Inferior parietal cortex (tissue), 1 donor: ENCODE measurements at regions not wholly inside any gene's neighbourhood (a gene's known extent, or its start where the extent isn't known, plus 50 kb on each side); places are given as distances from the start of the nearest gene placed in this dataset.

ENCODE experiments used
- DNase-seq: peaks from one replicate; pipeline ENCODE4 v3.0.0-alpha.2; 2016; ENCODE audit errors: extremely low spot score

DNA sequence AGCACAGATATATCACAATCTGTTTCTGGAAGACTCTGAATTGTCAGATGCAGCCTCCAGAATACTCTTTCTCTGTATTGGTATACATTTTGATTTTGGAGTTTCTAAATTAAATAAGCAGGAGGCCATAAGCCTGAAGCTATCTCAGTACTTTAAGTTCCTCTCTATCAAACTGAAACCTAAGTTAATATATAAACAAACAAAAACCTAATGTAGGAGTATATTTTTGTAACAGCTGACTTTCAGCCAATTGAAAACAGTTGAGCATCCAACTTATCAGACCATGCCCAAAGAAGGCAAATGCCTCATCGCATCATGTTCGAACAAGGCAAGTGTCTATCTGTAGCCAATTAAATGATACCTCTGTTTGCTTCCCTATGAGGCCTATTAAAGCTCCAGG is 1054.4 kb downstream of the AMY1C start:
- no peak for DNase-seq

DNA sequence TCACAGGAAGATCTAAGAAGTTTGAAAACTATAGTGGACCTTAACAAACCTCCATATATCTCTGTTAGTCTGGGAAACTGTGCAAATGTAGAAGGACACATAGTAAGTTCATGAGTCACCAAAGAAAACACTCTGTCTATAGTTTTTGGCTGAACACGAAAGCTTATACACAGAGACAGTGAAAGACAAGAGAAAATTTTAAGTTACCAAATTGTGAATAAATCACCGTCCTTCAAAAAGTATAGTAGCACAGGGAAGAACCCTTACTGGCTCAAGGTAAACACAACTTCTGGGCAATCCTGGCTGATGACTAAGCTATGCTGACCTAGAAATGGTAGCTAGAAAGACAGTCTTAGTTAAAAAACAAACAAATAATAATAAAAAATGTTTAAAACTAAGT is 1057.9 kb downstream of the AMY1C start:
- no peak for DNase-seq

DNA sequence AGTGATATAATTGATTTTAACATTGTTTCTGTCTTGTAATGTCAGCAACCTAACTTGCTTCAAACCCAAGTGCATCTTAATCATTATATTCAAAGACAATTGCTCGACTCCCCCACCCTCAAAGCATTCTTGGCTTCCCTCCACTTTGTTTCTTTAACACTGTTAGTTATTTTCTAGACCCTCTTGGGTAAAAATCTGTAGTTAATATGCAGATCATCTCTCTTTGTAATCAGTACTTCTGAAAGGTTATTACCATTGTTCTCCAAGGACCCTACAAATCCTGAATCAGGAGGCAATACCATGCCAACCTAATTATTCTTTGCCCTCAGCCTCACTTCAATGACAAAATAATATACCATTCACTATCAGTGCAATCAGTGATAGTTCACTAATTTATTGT is 1075.7 kb downstream of the AMY1C start:
- DNase-seq = no peak

DNA sequence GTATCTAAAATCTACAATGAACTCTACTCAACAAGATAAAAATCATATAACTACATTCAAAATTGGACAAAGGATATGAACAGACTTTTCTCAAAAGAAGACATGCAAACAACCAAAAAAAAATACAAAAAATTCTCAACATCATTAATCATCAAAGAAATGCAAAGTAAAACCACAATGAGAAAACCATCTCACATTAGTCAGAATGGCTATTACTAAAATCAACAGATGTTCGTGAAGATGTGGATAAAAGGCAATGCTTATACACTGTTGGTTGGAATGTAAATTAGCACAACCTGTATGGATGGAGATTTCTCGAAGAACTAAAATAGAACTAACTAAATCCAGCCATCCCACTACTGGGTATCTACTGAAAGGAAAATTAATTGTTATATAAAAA is 1080.8 kb downstream of the AMY1C start:
- no peak for DNase-seq

DNA sequence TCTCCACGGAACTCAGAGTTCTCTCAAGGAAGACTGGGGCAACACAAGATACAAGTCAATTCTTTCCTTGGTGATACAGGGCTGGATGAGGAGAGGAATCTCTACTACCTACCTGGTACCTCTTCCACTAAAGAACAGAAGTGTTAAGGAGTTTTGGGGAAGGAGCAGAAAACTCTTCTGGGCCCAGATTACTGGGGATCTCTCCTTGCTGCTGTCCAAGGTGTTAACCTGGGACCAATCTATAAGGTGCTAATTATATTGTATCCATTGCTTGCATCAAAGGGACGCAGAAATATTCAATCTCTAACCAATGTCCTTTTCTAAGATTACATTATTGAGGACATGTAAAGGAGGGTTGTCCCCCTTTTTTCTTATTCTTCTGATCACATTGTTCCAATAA is 1102.5 kb downstream of the AMY1C start:
- no peak for DNase-seq

DNA sequence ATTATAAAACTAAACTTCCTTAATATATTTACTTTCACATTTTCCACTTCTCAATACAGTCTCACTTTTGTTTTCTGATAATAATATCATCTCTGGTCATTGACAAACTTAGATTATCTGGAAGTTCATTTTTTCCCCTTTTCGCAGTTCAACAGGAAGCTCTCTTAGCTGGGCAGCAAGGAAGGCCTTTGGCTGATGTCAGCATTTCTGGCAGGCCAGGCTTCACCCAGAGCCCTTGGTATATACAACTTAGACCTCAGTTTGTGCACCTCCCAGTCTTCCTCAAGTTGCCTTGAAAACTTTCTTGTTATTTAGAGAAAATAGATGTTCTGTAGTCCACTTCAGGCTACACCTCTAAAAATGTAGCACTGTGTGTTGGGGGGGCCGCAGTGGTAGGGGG is 1103.6 kb downstream of the AMY1C start:
- no peak for DNase-seq

DNA sequence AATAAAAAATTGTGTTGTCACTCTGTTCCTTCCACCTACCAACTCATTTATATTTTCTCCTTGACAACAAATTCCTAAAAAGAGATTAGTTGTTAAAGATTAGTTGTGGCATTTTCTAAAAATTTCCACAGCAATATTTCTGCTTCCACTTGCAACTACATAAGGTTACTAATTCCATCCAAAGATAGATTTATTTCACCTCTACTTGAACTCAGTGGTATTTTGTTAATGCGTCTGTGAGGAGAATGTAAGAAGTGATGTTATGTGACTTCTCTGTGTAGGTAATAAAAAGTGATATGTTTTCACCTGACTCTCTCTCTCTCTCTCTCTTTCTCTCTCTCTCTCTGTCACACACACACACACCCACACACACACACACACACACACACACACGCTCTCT is 1104.8 kb downstream of the AMY1C start:
- no peak for DNase-seq

DNA sequence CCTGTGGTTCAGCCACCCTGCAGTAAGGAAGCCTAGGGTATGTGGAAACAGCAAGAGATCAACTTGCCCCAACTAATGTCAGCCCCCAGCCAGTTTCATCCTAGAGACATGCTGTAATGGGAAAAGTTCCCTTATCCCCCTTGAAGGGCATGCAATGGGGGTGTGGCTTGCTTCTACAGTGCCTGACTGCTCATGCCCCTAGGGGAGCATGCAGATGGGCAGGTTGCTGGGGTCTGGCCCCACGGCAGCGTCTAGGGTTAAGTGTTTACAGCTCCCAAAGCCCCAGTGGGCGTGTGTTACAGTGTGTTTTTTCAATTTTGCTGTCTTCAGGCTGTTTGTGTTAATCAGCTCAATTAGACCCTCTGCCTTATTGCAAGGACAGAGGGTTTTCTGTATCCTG is 1105.9 kb downstream of the AMY1C start:
- no peak for DNase-seq

DNA sequence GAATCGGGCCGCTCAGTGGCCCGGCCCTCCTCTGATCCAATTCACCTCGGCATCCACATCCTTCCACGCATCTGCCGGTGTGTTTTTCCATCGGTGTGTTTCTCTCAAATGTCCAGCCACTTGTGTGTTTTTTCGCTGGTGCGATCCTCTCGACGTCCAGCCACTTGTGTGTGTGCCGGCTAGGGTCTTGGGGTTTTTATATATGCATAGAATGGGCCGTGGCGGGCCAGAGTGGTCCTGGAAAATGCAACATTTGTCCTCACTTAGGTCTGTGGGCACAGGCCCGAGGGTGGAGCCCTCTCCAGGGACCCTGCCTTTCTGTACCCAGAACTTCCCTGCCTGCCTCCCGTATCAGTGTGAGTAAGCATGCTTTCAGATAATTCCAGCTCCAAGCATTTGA is 1106.4 kb downstream of the AMY1C start:
- no peak for DNase-seq

DNA sequence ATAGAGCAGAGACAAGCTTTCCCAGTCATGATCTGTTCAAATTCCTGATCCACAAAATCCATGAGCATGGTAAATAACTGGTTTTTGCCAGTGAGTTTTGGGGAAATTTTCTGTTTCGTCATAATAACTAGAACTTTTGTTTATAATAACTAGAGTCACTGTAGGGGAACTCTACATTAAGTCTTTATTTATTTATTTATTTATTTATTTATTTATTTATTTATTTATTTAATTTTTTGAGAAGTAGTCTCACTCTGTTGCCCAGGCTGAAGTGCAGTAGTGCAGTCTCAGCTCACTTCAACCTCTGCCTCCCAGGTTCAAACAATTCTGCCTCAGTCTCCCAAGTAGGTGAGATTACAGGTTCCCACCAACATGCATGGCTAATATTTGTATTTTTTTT is 1106.8 kb downstream of the AMY1C start:
- no peak for DNase-seq

DNA sequence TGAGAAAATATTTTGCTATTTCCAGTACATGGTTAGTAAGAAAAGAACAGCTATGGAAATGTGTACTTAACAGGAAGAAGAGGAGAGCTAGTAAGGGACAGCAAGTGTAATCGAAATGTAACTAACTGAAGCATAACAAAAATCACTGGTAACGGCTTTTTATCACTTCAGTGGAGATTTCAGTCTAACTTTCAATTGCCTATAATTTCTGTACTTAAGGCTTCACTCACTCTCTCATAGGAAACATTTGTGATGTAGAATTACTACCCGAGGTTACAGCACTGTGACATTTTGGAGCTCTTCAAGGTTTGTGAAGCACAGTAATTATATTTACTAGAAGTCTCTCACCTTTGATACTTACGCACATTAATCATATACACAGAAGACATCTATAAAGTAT is 1119.1 kb downstream of the AMY1C start:
- DNase-seq = no peak

DNA sequence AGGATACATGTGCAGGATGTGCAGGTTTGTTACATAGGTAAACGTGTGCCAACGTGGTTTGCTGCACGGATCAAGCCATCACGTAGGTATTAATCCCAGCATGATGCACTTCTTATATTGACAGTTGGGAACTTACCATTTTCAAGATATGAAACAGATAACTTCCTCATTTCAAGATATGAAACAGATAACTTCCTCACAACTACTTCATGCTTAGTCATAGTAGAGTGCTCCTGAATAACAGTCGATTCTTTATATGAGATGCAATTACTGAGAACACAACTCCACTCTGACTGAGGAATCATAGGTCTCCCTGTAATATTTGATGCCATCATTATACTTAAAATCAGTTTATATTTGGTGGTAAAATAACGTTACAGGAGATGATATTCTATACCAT is 1124.3 kb downstream of the AMY1C start:
- no peak for DNase-seq

DNA sequence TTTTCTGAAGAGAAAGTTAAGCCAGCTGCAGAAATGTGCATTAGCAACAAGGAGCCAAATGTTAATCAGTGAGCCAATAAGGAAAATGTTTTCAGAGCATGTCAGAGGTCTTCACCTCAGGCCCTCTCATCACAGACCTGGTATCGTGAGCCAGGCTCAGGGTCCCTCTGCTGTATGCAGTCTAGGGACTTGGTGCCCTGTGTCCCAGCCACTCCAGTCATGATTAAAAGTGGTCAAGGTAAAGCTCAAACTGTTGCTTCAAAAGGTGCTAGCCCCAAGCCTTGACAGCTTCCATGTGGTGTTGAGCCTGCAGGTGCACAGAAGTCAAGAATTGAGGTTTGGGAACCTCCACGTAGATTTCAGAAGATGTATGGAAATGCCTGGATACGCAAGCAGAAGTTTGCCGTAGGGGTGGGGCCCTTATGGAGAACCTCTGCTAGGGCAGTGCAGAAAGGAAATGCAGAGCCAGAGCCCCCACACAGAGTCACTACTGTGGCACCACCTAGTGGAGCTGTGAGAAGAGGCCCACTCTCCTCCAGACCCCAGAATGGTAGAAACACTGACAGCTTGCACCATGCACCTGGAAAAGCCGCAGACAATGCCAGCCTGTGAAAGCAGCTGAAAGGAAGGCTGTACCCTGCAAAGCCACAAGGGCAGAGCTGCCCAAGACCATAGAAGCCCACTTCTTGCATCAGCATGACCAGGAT is 1128.7 kb downstream of the AMY1C start:
- no peak for DNase-seq

DNA sequence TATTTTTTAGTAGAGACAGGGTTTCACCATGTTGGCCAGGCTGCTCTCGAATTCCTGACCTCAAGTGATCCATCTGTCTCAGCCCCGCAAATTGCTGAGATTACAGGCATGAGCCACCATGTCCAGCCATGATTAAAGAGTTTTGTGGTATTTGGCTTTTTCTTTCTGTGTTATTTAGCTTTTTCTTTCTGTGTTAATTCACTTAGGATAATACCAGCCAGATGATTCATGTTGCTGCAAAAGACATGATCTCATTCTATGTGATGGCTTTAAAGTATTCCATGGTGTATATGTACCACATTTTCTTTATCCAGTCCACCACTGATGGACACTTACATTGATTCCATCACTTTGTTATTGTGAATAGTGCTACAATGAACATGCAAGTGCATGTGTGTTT is 1135.2 kb downstream of the AMY1C start:
- DNase-seq = no peak

DNA sequence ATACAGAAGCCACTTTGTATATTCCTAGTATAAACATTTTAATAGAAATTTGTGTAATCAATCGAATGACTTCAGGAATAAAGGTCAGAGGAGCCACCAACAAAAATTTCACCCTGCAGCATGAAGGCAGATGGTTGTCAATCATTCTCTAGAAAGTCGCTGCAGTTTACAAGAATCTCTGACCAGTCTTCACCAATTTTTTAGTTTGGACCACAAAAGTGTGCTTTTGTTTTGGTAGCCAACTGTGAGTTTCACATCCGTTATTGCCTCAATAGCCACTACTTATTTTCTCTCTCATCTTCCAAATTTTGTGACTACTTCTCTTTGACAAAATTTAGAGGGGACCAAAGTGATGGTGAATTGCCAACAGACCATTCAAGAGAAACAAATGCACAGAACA is 1155.6 kb downstream of the AMY1C start:
- no peak for DNase-seq

DNA sequence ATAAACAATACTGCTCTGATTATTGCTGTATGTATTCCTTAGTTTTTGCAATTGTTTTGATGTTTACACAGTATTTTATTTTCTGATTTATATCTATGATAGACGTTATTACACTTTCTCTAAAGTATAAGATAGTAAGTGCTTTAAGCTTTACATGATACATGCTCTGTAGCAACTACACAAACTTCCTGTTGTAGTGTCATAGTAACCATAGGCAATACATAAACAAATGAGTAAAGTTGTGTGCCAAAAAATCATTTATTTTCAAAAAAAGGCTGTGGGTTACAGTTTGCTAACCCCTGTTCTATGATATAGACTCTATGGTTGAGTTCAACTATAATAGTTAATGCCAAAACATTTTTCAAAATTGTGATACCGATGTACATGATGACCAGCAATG is 1156.4 kb downstream of the AMY1C start:
- DNase-seq = no peak

DNA sequence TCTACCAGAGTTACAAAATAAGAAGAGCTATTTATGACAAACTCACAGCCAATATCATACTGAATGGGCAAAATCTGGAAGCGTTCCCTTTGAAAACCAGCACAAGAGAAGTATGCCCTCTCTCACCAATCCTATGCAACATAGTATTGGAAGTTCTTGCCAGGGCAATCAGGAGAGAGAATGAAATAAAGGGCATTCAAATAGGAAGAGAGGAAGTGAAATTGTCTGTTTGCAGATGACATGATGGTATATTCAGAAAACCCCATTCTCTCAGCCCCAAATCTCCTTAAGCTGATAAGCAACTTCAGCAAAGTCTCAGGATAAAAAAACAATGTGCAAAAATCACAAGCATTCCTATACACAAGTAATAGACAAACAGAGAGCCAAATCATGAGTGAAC is 1169.5 kb downstream of the AMY1C start:
- DNase-seq = no peak

DNA sequence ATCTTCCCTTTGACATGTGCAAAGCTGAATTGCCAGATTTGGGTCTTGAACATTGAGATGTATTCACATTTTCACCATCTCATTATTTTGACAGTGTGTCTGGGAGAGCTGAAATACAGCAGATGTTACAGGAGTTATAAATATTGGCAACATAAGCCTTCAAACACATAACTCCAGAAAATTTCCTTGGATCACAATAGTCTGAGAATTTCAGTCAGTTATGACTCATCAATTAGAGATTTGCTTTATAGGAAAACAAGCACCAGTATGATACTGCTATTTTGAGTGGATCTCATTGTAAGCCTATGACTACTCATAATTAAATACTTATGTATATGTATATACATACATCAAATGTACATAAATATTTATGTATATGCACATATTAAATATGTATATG is 1171.8 kb downstream of the AMY1C start:
- DNase-seq = peak; percentile 32

DNA sequence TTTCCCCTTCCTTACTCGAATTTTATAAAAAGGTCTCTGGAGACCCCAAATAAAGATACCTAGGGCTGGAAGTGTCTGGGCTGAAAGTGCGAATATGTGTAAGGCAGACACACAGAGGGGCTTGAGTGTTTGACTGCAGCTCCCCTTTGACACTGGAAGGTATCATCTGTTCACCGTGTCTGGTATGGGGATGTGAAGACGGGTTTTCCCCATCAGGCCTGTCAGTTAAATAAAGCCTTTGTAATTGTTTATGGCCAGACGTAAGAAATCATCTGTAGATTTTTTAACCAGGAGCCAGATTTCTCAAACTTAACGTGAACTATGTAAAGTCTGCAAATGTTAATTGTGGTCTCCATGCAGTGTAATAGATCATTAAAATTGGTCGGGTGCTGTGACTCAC is 1173.4 kb downstream of the AMY1C start:
- no peak for DNase-seq

DNA sequence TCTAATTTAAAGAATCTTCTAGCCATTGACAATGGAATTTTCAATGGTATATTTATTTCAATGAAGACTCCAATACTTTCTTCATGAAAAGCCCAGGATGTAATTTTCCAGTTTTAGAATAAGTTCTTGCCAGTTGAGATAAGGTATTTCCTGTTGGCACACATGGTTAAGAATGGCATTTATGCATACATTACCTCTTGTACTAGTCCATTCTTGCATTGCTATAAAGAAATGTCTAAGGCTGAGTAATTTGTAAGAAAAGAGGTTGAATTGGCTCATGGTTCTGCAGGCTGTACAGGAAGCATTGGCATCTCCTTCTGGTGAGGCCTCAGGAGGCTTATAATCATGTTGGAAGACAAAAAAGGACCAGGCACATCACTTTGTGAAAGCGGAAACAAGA is 1179.6 kb downstream of the AMY1C start:
- DNase-seq = no peak

DNA sequence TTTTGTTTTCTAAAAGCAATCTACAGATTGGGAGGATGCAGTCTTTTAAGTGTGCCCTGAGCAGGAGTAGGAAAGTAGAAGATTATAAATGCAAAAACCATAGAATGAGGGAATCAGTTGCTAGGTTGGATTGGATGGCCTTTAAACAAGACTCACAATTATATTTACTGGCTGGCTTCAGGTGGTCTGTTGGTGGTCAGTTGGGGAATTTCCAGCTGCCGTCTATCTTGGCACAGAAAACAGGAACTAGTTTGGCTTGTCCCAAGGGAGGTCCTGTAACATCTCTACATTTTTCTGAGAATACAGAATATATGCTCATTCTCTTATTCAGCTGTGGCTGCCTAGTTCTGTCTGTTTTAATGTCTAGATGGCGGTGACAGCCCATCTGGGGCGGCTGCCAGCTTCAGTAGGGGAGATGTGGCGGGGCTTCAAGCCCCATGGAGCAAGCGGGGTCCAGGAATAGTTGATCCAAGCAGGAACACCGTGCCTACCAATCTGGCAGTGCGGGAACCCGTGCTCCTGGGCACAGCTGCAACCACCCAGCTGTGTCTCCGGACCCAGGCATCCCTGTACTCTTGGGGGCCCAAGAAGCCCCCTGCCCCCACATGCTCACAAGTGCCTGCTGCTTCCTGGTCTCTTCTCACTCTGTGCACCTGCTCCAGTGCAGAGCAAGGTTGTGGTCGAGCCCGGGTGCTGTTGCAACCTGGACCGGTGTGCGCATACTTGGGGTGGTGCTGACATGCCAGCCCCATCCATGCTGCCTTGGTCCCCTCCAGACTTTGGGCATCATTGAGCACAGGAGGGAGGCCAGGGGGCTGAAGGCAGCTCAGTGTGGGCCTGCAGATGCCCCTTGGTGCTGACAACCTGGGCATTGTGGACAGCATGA is 1182.6 kb downstream of the AMY1C start:
- no peak for DNase-seq

DNA sequence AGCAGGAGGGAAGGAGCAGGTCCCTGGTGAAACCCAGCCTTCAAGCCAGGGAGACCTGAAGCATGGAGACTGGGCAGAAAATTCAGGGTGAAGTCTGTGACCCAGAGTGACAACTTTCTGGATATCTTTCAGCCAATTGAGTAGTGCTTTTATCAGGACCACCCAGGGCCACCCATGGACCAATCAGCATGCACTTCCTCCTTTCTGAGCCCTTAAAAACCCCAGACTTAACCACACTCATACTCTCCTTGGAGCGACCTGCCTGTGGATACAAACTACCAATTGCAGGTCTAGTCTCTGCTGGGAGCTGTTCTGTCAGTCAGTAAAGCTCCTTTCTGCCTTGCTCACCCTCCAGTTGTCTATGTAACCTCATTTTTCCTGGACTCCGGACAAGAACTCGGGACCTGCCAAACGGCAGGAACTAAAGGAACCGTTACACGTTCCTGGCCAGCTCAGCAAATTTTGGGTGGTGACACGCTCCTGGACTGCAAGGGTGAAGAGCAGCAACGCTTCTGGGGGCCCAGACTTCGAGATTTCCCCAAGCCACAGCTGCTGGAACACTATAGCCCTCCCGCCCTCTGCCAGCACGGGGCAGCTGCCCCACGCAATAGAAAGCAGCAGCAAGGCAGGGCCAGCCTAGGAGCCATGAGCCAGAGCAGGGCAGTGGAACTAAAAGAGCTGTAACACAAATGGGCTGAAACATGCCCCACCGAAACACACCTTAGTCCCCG is 1183.4 kb downstream of the AMY1C start:
- DNase-seq = no peak

DNA sequence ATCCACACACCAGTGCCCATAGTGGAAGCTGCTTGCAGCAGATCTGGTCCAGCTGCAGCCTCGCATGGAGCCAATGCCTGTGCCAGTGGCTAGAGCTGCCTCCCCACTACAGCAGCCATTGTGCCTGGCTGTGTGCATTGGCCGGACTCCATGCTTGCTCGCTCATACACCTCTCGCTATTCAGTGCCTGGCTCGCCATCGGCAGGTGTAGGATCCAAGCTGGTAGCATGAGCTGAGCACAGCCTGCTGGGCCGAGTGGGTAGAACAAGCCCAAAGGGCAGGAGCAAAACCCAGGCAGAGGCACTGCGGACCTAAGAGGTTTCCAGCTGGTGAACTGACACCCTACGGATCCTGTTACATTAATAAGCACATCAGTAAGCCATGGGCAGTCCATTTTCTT is 1184.1 kb downstream of the AMY1C start:
- DNase-seq = no peak
